ENCODE measurements at regions not wholly inside any gene's neighbourhood (a gene's known extent, or its start where the extent isn't known, plus 50 kb on each side); places are given as distances from the start of the nearest gene placed in this dataset.

DNA sequence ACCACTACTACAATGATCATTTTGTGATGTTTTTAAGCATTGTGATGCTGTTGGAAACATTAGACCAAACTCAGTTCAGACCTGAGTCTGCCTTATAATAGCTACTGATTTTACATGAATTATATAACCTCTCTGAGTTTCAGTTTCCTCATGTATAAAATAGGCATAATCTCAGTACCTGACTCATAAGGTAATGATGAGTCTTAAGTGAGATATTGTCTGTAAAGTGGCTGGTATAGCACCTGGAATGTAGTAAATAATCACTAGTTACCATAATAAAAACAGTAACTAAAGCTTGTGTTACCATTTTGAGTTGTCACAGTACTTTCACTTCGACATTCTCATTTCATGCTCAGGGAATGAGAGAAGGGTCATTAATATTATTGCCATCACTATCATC lies 381.5 kb upstream of the SALL1 start:
- H3K4me3 ChIP-seq (ENCODE audit: low read depth, low read length) = no peak overlapping the region
- DNase-seq (ENCODE audit: low read depth) = no peak
- TF ChIP-seq, protein P1, sequence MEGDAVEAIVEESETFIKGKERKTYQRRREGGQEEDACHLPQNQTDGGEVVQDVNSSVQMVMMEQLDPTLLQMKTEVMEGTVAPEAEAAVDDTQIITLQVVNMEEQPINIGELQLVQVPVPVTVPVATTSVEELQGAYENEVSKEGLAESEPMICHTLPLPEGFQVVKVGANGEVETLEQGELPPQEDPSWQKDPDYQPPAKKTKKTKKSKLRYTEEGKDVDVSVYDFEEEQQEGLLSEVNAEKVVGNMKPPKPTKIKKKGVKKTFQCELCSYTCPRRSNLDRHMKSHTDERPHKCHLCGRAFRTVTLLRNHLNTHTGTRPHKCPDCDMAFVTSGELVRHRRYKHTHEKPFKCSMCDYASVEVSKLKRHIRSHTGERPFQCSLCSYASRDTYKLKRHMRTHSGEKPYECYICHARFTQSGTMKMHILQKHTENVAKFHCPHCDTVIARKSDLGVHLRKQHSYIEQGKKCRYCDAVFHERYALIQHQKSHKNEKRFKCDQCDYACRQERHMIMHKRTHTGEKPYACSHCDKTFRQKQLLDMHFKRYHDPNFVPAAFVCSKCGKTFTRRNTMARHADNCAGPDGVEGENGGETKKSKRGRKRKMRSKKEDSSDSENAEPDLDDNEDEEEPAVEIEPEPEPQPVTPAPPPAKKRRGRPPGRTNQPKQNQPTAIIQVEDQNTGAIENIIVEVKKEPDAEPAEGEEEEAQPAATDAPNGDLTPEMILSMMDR (IDR thresholded peaks at IDR 0.05; ENCODE audit: insufficient read depth, low read depth, low read length) = no peak

DNA sequence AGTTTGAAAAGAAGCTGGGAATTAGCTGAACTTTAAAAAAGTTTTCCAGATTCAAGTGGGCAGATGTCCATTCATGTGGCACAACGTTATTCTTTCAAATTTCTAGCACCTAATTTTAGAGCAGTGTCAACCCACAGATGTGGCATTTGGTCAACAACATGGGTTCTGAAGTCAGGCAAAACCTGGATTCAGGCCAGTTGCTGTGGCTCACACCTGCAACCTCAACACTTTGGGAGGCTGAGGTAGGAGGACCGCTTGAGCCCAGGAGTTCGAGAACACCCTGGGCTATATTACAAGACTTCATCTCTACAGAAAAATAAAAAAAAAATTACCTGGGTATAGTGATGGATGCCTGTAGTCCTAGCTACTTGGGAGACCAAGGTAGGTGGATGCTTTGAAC lies 380.2 kb upstream of the SALL1 start:
- TF ChIP-seq, protein P1 (IDR thresholded peaks at IDR 0.05; ENCODE audit: insufficient read depth, low read depth, low read length) = no peak
- no peak for DNase-seq (ENCODE audit: low read depth)
- H3K4me3 ChIP-seq (ENCODE audit: low read depth, low read length) = no peak overlapping the region

DNA sequence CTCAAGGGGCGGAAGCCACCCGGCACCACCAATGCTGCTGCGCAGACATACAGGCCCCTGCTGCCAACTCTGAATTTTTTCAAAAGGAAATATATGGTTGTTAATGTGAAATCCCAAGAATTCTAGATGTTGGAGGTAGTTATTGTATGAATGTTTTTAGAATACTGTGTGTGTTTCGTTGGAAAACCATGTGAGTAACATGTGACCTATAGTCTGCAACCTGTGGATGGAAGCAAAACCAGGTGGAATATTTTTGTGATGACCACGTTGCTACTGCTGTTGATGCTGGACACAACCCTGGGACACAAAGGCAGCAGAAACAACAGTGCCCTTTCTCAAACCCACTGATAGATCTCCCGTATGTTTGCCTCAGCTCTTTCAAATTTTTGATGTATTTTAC lies 376.3 kb upstream of the SALL1 start:
- TF ChIP-seq, protein P1 (IDR thresholded peaks at IDR 0.05; ENCODE audit: insufficient read depth, low read depth, low read length) = no peak
- DNase-seq (ENCODE audit: low read depth) = no peak
- H3K4me3 ChIP-seq (ENCODE audit: low read depth, low read length) = no peak overlapping the region

DNA sequence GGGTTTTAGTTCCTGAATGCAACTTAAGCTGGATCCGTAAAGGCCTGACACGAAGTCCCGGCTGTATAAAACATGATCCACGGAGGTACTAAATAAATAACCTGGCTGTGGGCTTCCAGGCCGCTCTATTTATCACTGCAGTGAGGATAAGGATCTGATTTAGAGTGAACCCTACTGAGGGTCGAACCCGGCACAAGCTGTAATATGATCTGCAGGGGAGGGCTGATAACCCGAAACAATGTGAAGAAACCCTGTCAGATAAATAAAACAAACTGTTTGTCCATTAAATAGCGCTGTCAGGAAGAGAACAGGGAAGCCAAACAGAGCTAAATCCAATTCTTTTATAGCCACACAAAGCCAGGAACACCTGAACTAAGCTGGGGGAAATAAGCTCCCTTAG lies 375.6 kb upstream of the SALL1 start:
- TF ChIP-seq, protein P1 (IDR thresholded peaks at IDR 0.05; ENCODE audit: insufficient read depth, low read depth, low read length) = no peak
- peak; percentile 37 for DNase-seq (ENCODE audit: low read depth)
- H3K4me3 ChIP-seq (ENCODE audit: low read depth, low read length) = no peak overlapping the region

DNA sequence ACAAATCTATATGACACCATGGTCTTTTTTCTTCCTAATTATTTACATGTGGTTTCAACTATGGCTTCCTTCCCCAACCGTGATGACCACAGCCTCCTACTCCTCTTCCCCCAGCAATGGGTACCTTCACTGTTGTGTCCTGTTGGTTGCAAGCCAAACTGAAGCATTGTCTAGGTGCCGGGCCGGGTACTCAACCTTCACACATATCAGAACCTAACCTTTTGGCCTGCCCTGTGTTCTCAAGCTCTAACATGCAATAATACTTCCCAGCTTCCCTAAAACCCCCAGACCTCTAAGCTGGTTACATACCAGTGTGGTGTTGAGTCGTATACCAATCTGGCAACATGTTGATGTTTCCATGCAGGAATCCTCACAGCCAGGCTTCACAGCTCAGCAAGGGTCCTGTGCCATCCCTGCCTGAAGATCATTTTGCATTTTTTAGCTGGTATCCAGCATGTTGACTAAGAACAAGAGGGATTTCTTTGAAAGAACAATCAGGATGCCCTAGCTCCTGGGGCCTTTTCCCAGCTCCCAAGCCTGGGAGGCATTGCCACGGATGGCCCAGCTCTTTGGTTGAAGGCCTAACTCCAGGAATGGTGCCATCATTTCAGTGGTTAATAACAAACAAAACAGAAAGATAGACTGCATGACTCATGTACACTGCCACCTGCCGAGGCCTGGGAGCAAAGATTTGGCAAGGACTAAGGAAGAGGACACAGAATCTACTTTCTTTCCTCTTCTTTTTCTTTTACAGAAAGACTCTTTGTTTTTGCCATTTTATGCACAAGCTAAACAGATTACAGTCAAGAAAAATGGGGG lies 373.7 kb upstream of the SALL1 start:
- no peak overlapping the region for H3K4me3 ChIP-seq (ENCODE audit: low read depth, low read length)
- DNase-seq (ENCODE audit: low read depth) = peak; percentile 53
- TF ChIP-seq, protein P1 (IDR thresholded peaks at IDR 0.05; ENCODE audit: insufficient read depth, low read depth, low read length) = no peak

DNA sequence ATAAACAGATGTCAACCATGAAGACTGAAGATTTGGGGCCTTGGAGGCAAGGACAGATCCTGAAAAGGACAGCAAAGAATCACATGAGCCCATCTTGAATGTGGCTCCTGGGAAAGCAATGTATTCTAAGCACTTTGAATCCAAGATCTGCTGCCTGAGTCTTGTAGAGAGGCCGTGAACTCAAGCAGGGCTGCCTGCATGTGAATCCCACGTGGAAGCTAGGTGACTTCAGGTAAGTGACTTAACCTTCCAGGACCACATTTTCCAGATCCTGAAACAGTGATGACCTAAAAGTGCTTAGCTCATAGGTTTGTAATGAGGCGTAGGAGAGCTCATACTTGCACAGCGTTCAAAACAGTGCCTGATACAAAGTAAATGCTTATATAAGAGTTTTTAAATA lies 373.0 kb upstream of the SALL1 start:
- no peak overlapping the region for H3K4me3 ChIP-seq (ENCODE audit: low read depth, low read length)
- TF ChIP-seq, protein P1 (IDR thresholded peaks at IDR 0.05; ENCODE audit: insufficient read depth, low read depth, low read length) = no peak
- DNase-seq (ENCODE audit: low read depth) = no peak

DNA sequence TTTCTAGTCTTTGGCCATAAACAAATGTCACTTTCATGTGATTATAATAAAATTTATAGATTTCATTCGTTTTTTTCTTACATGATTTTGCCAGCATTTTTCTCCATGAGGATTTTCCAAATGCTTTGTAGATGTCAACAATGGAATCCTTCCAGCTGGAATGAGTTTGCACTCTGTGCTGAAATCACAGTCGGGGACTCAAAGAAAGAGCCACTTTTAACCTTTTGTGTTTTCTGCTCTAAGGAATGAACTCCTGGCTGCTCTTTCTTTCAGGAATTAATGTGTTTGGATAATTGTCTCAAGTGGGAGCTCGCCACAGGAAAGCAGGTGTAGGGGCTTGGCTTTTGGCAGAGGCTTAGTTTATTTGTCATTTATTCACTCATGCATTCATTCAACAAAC lies 372.3 kb upstream of the SALL1 start:
- H3K4me3 ChIP-seq (ENCODE audit: low read depth, low read length) = no peak overlapping the region
- peak; percentile 53 for DNase-seq (ENCODE audit: low read depth)
- TF ChIP-seq, protein P1 (IDR thresholded peaks at IDR 0.05; ENCODE audit: insufficient read depth, low read depth, low read length) = no peak
